ENCODE measurements at regions not wholly inside any gene's neighbourhood (a gene's known extent, or its start where the extent isn't known, plus 50 kb on each side); places are given as distances from the start of the nearest gene placed in this dataset.

DNA sequence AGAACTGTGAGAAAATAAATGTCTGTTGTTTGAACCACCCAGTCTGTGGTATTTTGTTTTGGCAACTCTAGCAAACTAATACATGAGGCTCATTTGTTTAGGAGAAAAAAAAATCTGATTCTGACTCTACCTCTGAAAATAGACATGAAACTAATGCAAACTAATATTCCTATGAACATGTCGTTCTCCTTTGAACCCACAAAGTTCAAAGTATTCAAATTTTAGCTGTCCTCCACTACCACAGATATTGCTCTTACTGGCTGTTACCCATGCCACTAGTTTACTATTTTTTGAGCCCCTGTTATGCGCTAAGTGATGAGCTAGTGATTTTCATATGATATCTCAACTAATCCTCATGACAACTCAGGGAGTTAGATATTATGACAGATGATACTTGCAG, 58.8 kb upstream of the ZNF804B start:
- DNase-seq = no peak

DNA sequence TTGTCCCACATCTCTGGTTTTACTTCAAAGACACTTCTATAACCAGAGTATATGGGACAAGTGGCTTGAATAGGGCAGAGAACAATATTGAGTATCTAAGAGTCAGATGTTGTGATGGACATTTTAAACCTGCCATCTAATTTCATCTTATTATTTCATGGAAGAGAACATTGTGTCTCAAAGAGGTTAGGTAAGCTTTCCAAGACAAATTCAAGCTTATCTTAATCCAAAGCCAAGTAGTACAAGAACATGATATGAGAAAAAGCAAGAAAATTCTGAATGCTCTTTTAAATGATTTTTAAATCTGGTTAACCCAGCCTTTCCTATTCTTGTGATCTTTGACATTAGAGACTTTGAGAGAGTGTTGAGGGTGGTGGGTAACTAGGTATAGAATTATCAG, 65.3 kb upstream of the ZNF804B start:
- no peak for DNase-seq

- no peak for DNase-seq
Observed at GRCh38 chr7:88693131-88693530, 66.4 kb upstream of the ZNF804B start.

GRCh38 chr7:88692493-88692892, 67.0 kb upstream of the ZNF804B start:
- no peak for DNase-seq

- no peak for DNase-seq
Observed at GRCh38 chr7:88689821-88690220, 69.7 kb upstream of the ZNF804B start.

GRCh38 chr7:88688222-88688621, 71.3 kb upstream of the ZNF804B start:
- no peak for DNase-seq

DNA sequence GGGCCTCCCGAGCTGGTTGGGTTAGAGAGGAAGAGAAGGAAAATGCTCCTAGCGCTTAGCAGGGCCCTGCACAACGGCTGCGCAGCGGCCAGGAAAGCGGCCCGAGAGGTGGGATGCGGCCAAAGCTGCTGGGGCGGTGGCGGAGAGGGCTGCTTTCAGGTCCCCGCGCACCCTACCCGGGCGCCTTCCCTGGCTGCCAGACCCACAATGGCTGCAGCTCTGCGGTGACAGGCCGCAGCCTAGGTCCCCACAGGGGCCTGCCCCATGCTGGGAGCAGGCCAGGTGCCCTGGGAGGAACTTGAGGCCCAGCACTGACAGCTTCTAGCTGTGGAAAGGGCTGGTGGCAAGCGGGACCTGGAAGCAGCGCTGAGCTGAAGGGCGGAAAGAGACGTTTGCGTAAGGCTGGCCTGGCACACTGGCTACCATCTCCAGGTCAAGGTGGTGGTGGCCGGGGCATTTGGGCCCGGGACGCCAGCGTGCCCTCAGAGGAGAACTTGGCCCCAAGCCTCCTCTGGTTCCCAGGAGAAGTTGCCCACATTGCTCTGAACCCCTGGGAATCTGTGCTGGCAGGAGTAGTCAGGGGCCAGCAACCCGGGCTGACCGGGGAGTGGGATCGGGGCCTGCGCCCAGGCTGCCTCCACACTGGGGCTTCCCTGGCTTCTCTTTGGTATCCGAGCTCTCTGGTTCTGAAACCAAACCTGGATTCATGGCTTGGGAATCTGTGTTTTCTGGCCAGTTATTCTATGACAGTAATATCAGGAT, 72.9 kb upstream of the ZNF804B start:
- DNase-seq = no peak

GRCh38 chr7:88681682-88682081, 77.8 kb upstream of the ZNF804B start:
- no peak for DNase-seq

GRCh38 chr7:88670536-88670935, 89.0 kb upstream of the ZNF804B start:
- DNase-seq = no peak

- no peak for DNase-seq
Observed at GRCh38 chr7:88669913-88670312, 89.6 kb upstream of the ZNF804B start.

DNA sequence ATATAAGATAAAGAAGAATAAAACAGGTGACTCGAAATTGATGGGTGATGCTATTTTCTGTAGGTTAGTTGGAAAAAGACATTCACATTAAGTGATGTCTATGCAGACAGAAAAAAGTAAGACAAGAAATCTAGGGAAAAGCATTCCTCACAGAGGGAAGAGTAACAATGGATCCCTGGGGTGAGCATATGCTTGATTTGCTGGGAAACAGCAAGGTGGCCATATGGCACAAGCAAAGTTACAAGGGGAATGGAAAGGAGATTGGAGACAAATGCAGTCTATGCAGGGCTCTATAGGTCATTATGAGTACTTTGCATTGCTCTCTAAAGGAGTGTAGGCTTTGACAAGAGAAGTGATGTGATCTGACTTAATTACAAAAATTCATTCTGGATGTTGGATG, 90.9 kb upstream of the ZNF804B start:
- DNase-seq = no peak

DNA sequence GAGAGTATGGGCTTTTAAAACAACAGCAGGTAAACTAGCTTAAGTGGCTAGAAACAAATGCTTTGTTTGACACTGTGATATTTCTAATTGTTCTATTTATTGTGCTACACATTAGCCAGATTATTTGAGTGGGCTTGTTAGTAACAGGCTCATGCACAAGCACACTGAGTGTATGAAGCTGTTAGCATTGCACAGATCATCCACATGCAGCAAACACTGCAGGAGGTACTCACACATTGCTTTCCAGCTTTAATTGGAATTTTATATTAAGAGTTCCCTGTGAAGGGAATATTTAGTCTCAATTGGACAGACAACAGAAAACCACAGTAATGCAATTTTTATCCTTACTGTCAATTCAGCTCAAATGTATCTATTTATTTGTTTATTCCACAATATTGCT, 92.9 kb upstream of the ZNF804B start:
- no peak for DNase-seq

- DNase-seq = no peak
Observed at GRCh38 chr7:88665892-88666514, 93.5 kb upstream of the ZNF804B start.

- DNase-seq = no peak
Observed at GRCh38 chr7:88664630-88665233, 94.8 kb upstream of the ZNF804B start.

DNA sequence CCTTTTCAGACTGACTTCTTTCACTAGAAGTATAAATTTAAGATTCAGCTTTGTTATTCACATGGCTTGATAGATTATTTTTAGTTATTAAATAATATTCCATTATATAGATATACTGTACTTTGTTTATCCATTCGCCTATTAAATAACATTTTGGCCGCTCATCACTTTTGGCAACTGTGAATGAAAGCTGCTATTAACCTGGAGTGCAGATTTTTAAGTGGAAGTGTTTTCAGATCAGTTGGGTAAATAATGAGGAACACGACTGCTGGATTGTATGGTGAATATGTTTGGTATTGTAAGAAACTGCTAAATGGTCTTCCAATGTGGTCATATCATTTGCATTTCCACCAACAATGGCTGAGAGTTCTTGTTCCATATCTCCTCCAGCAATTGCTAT, 97.6 kb upstream of the ZNF804B start:
- DNase-seq = no peak

- no peak for DNase-seq
Observed at GRCh38 chr7:88647825-88648224, 111.7 kb upstream of the ZNF804B start.

DNA sequence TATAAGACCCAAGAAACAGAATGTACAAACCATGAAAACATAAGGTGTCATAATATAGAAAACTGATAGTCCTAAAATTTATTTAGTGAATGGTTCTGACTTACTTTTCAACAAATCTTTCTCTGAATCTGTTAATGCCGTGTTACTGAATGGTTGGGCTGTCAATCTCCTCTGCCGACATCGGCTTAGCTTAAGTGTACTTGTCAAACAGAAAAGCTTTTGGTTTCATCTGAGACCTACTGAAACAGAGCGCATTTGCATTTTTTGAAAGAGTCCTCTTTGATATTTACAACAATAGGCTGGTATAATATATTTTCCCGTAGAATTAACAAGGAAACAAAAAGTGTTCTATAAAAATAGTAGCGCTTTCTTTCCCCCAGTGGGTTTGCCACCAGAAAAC, 120.9 kb upstream of the ZNF804B start:
- DNase-seq = no peak

- no peak for DNase-seq
Observed at GRCh38 chr7:88637795-88638194, 121.7 kb upstream of the ZNF804B start.

DNA sequence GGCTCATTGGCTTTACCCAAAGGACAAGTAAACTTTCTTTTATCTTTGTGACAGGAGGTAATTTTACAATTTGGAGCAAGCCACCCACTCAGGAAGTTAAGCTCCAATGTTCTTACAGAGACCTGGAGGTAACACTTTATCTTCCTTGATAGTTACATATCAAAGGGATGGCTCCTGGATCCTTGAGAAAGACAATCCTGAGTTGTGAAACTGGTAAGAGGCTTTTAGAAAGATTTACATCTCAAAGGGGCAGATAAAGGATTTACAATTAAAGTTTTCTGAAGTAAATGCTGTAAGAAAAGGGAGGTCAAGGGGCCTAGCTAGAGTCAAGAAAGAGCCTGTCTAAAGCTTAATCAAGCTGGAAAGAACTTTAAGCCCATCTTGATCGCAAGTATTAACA, 124.4 kb upstream of the ZNF804B start:
- DNase-seq = no peak

DNA sequence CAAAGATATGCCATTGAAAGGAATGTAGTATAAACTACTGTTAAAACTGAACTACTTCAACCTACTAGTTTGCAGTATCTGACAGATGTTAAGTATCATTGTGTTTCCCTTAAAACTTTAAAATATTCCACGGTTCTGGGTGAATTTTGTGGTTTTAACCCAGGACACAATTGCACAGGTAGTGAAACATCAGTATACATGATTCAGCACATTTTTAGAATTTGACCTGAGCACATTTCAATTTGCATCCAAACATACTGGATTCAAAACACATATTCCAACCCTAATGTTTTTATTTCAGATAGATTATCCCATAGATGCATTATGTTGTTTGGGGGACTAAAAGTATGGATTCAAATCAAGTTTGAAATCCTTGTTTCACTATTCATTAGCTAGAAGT, 129.9 kb upstream of the ZNF804B start:
- DNase-seq = no peak

DNA sequence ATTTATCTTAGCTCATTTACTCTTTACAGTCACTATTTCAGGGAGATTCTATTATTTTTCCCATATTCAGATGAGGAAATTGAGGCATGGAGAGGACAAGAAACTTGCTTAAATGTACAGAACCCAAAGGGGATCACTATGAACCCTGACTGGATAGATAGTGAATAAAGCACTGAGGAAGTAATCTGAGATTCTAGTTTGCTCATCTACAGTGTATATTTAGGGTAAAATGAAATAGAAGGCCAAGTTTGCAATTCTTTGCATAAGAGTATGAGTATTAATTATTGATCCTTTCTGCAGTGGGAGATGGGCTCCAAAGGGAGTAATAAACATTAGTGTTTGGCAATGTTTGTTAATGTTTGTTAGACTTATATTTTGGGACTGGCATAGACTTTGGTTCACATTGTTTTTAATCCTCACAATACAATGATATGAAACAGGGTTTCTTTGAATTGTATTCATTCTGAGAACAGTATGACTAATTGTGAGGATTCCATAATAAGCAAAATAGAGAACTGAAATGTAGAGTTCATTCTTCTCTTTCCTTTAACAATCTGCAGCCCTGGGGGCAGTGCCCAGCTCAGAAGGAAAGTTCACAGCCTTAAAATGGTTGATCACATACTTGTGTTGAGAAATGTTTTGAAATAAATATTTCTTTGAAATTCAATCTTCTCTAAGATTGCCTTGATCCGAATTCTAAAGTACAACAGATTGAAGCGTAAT, 131.0 kb upstream of the ZNF804B start:
- DNase-seq = no peak

DNA sequence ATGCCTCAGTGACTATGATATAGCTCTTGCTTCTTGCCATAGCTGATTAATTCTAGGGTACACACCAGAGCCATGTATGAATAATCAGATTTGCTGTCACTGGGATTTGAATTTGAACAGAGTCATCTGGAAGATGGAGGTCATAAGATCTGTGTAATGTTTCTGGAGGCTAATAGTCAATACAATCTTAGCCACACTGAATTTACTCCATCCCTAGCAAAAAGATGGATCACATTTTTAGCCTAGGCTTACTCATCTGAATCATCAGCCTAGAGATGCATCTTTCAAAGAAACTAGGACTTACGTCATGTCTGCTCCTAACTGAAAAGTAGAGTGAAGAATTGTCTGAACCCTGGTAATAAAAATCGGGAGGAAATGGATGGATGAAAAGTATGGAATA, 142.3 kb upstream of the ZNF804B start:
- DNase-seq = no peak

DNA sequence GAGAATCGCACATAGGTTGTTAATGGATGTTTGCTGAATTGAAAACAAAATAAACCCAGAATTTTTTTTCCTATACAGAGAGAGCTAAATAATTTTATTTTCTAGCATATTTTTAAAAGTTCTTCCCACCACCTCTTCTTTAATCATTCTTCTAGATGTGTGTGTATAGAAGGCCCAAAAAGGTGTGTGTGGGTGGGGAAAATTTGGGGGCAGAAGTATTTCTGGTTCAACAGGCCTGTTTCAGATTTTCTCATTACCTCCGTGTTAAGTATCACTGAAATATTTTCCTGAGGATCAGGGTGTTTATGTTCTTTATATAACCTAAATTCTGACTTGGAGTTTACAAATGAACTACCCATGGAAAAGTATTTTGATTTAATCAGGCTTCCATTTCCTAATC, 144.2 kb upstream of the ZNF804B start:
- DNase-seq = no peak

Data from skin of body (tissue), 1 donor.